Fibroblast of lung (primary cell): ENCODE measurements at regions not wholly inside any gene's neighbourhood (a gene's known extent, or its start where the extent isn't known, plus 50 kb on each side); places are given as distances from the start of the nearest gene placed in this dataset.

ENCODE experiments used
- DNase-seq, 2 donors: peaks; one replicate each; pipeline versions ENCODE4 v3.0.0 to v3.0.0-alpha.2; 2010; ENCODE audit warnings: low read depth in 2 of 2
- H2AFZ ChIP-seq: 2 replicates; pipeline ENCODE4 v1.5.1; 2012; ENCODE audit warnings: low read length, control low read depth, inconsistent platforms
- H3K27ac ChIP-seq: 2 replicates; pipeline ENCODE4 v1.5.1; 2011; ENCODE audit warnings: low read length, control low read depth; ENCODE audit not compliant: insufficient read depth
- H3K27me3 ChIP-seq: 2 replicates; pipeline ENCODE4 v1.5.1; 2011; ENCODE audit warnings: mild to moderate bottlenecking, low read length; ENCODE audit not compliant: control insufficient read depth, insufficient read depth
- H3K36me3 ChIP-seq: 2 replicates; pipeline ENCODE4 v1.5.1; 2011; ENCODE audit warnings: low read length; ENCODE audit not compliant: control insufficient read depth, insufficient read depth
- H3K4me1 ChIP-seq: 2 replicates; pipeline ENCODE4 v1.5.1; 2011; ENCODE audit warnings: low read length; ENCODE audit not compliant: control insufficient read depth, insufficient read depth; ENCODE audit errors: extremely low read depth
- H3K4me2 ChIP-seq: 2 replicates; pipeline ENCODE4 v1.5.1; 2011; ENCODE audit warnings: low read length, control low read depth; ENCODE audit not compliant: insufficient read depth; ENCODE audit errors: extremely low read depth
- H3K4me3 ChIP-seq, 4 experiments: fragments of 200-600 bp in 1 of 4; sonication (generic) in 1 of 4; replicated peaks in 1 of 4; 2 replicates each; pipeline ENCODE4 v1.5.1; 2011 to 2016; ENCODE audit warnings: low read length in 4 of 4, low read depth in 3 of 4, mild to moderate bottlenecking in 3 of 4, control low read depth in 2 of 4, inconsistent platforms in 1 of 4, mixed read lengths in 1 of 4; ENCODE audit not compliant: insufficient read depth in 1 of 4; ENCODE audit errors: control extremely low read depth in 1 of 4
- H3K79me2 ChIP-seq: 2 replicates; pipeline ENCODE4 v1.5.1; 2012; ENCODE audit warnings: mild to moderate bottlenecking, low read length, inconsistent platforms; ENCODE audit not compliant: control insufficient read depth, insufficient read depth
- H3K9ac ChIP-seq: 2 replicates; pipeline ENCODE4 v1.5.1; 2011; ENCODE audit warnings: mild to moderate bottlenecking, low read length, control low read depth; ENCODE audit not compliant: insufficient read depth
- H3K9me3 ChIP-seq: 2 replicates; pipeline ENCODE4 v1.5.1; 2012; ENCODE audit warnings: low read depth, low read length; ENCODE audit not compliant: control insufficient read depth, insufficient read depth
- H4K20me1 ChIP-seq: 2 replicates; pipeline ENCODE4 v1.5.1; 2011; ENCODE audit warnings: low read length; ENCODE audit not compliant: control insufficient read depth, insufficient read depth; ENCODE audit errors: extremely low read depth
- EZH2 ChIP-seq: IDR thresholded peaks from 2 replicates; pipeline ENCODE4 v1.5.1; 2012; ENCODE audit warnings: low read length, control low read depth, mild to moderate bottlenecking; ENCODE audit errors: missing control alignments
- TF ChIP-seq, protein P1 (sequence below), 2 donors: IDR thresholded peaks in 1 of 2; conservative IDR thresholded peaks in 1 of 2; 1 replicate in 1 of 2; 2 replicates in 1 of 2; pipeline ENCODE4 v1.5.1; 2011 to 2012; ENCODE audit warnings: low read length in 2 of 2, control low read depth in 1 of 2, inconsistent platforms in 1 of 2, low read depth in 1 of 2, mild to moderate bottlenecking in 1 of 2

DNA sequence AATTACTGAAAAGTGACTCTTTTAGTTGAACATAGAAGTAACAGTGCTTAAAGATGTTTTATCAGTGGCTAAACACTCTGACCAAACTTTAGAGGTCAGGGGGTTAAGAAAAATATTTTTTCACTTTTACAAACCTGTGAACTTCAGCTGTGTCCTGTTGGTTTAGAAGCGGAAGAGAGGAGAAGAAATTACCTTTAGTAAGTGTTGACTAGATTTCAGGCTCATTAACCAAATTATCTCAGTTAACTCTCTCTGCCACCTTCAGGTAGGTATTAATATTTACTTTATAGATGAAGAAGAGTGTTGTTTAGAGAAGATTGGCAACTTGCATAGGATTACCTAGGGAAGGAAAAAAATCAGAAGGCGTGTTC is 151.9 kb upstream of the CMC1 start:
- H3K9ac ChIP-seq = no peak overlapping the region
- H3K36me3 ChIP-seq = no peaks in the 10 kb centered on the region
- no peaks in the 10 kb centered on the region for H4K20me1 ChIP-seq

DNA sequence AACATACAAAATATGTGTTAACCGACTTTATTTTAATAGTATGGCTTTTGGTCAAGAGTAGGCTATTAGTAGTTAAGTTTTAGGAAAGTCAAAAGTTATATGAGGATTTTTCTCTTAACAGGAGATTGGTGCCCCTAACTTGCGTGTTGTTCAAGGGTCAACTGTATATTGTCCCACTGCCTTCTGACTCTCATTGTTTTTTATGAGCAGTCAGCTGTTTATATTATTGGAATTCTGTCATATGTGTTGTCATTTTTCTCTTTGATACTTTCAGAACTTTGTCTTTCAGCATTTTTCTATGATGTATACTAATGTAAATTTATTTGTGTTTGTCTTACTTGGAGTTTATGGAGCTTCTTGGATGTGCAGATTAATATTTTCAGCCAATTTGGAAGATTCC is 142.1 kb upstream of the CMC1 start:
- no peak overlapping the region for H3K4me3 ChIP-seq
- H3K36me3 ChIP-seq = no peaks in the 10 kb centered on the region
- H3K4me2 ChIP-seq = no peak overlapping the region
- no peak for DNase-seq
- no peaks in the 10 kb centered on the region for H3K4me1 ChIP-seq
- no peak overlapping the region for H2AFZ ChIP-seq
- H3K9ac ChIP-seq = no peak overlapping the region
- H3K27ac ChIP-seq = no peak overlapping the region
- H3K79me2 ChIP-seq = no peaks in the 10 kb centered on the region
- H4K20me1 ChIP-seq = no peaks in the 10 kb centered on the region
- H3K27me3 ChIP-seq = no peaks in the 10 kb centered on the region
- no peaks in the 10 kb centered on the region for H3K9me3 ChIP-seq
- no peak for TF ChIP-seq EZH2
- TF ChIP-seq, protein P1, sequence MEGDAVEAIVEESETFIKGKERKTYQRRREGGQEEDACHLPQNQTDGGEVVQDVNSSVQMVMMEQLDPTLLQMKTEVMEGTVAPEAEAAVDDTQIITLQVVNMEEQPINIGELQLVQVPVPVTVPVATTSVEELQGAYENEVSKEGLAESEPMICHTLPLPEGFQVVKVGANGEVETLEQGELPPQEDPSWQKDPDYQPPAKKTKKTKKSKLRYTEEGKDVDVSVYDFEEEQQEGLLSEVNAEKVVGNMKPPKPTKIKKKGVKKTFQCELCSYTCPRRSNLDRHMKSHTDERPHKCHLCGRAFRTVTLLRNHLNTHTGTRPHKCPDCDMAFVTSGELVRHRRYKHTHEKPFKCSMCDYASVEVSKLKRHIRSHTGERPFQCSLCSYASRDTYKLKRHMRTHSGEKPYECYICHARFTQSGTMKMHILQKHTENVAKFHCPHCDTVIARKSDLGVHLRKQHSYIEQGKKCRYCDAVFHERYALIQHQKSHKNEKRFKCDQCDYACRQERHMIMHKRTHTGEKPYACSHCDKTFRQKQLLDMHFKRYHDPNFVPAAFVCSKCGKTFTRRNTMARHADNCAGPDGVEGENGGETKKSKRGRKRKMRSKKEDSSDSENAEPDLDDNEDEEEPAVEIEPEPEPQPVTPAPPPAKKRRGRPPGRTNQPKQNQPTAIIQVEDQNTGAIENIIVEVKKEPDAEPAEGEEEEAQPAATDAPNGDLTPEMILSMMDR (conservative IDR thresholded peaks at IDR 0.05 in 1 of 2, IDR thresholded peaks at IDR 0.05 in 1 of 2; ENCODE audit: low read depth in 1 of 2, low read length in 2 of 2) = no peak

More for the DNA sequence above, 151.9 kb upstream of the CMC1 start:
- TF ChIP-seq, protein P1 (conservative IDR thresholded peaks at IDR 0.05 in 1 of 2, IDR thresholded peaks at IDR 0.05 in 1 of 2; ENCODE audit: low read depth in 1 of 2, low read length in 2 of 2) = no peak
- no peak for TF ChIP-seq EZH2
- Histone ChIP-seq H3K27ac (no peak overlapping the region), H3K27me3 (no peaks in the 10 kb centered on the region), H2AFZ (no peak overlapping the region), H3K4me1 (no peaks in the 10 kb centered on the region), H3K9me3 (no peaks in the 10 kb centered on the region), H3K4me3 (no peak overlapping the region), H3K4me2 (no peak overlapping the region), H3K79me2 (no peaks in the 10 kb centered on the region)
- no peak for DNase-seq

DNA sequence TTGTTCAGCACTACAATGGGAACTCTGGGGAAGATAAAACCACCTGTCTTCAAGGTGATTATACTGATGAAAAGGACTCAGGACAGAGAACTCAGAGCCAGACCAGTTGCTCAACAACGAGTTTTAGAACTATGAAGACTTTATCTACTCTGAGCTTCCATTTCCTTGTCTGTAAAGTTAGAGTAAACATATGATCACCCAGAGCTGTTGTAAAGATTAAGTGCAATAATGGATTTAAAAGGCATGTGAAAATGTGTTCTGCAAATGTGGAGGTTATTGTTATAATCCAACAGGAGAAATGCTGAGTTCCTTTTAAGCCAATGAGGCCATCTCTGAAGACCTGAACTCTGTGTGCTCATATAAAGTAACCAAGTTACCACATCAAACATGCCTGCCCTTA is 139.7 kb upstream of the CMC1 start:
- H3K27me3 ChIP-seq = no peaks in the 10 kb centered on the region
- no peaks in the 10 kb centered on the region for H3K9me3 ChIP-seq
- H3K27ac ChIP-seq = no peak overlapping the region
- no peak overlapping the region for H3K4me3 ChIP-seq
- no peak overlapping the region for H3K4me2 ChIP-seq
- no peak overlapping the region for H3K9ac ChIP-seq
- H3K79me2 ChIP-seq = no peaks in the 10 kb centered on the region
- H3K4me1 ChIP-seq = no peaks in the 10 kb centered on the region
- no peak for DNase-seq
- no peaks in the 10 kb centered on the region for H4K20me1 ChIP-seq
- TF ChIP-seq, protein P1 (conservative IDR thresholded peaks at IDR 0.05 in 1 of 2, IDR thresholded peaks at IDR 0.05 in 1 of 2; ENCODE audit: low read depth in 1 of 2, low read length in 2 of 2) = no peak
- TF ChIP-seq EZH2 = no peak
- no peaks in the 10 kb centered on the region for H3K36me3 ChIP-seq
- no peak overlapping the region for H2AFZ ChIP-seq
